NCI-H2081 (cell line): ENCODE measurements at regions not wholly inside any gene's neighbourhood (a gene's known extent, or its start where the extent isn't known, plus 50 kb on each side); places are given as distances from the start of the nearest gene placed in this dataset.
A peak's percentile ranks its signal among the peaks of the same experiment; 100 is the strongest.
"Not testable (repeated sequence)": the region's sequence is repeated elsewhere in the genome, so short reads cannot be mapped to it uniquely, and the experiment has no call there.

ENCODE experiments used
- DNase-seq, 2 experiments: peaks; one replicate each; lab custom pipeline; 2025; lab: John Stamatoyannopoulos, UW

DNA sequence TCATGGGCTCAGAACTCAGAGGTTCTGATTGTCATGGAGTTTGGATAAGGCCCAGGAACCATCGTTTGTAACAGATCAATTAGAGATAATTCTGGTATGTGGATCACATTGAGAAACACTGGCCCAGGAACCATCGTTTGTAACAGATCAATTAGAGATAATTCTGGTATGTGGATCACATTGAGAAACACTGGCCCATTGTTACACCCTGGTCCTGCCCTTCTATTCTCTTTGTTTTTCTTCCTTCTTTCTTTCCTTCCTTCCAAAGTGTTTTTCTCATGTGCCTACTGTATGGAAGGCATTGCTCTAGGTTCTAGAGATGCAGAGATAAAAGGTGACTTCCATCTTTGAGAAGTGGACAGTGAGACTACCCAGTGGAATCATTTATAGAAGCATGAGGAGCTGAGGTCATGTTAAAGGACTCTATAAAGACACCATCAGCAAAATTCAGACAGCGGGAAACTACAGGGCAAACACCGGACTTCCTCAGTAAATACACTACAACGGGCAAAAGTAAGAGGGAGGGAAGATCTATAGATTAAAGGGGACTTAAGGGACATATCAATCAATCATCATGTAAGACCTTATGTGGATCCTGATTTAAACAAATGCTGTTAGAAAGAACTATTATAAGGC lies 153.8 kb downstream of the UNC5CL start:
- DNase-seq: no peak

GRCh38 chr6:40882323-40882997 lies 156.6 kb downstream of the UNC5CL start:
- peak; percentile 29 to 32 for DNase-seq

GRCh38 chr6:40881501-40881900 lies 157.5 kb downstream of the UNC5CL start:
- DNase-seq: no peak

- DNase-seq: no peak
Observed at GRCh38 chr6:40880906-40881305, 158.1 kb downstream of the UNC5CL start.

GRCh38 chr6:40879169-40879568 lies 159.9 kb downstream of the UNC5CL start:
- no peak for DNase-seq

DNA sequence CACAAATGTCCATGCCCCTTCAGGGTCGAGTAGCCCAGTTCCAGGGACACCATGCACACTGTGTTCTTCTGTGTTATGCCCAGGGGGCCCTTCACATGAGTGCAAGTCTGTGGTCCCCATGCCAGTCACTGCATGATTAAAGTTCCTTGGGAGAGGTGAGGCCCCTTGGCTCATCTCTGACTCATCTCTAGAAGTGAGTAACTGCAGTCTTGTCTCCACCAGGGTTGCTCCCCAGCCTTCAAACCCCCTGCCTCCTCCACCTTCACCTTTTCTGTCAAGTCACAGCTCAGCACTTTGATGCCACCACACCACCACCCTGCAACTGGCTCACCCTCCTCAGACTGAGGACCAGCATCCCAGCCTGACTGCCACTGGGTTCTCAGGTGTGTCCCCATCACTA lies 161.7 kb downstream of the UNC5CL start:
- DNase-seq: no peak

DNA sequence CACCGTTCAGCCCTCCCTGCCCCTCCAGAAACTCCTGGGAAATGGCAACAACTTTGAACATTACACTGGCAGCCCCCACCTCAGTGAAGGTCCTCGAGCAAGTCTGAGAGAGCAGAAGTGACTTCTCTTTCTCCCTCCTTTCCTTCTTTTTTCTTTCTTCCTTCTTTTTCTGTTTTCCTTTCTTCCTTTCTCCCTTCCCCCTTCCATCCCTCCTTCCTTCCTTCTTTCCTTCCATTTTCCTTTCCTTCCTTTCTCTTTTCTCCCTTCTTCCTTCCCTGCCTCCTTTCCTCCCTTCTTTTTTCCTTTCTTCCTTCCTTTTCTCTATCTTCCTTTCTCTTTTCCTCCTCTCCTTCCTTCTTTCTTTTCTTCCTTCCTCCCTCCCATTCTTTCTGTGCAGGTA lies 162.7 kb downstream of the UNC5CL start:
- no peak for DNase-seq

DNA sequence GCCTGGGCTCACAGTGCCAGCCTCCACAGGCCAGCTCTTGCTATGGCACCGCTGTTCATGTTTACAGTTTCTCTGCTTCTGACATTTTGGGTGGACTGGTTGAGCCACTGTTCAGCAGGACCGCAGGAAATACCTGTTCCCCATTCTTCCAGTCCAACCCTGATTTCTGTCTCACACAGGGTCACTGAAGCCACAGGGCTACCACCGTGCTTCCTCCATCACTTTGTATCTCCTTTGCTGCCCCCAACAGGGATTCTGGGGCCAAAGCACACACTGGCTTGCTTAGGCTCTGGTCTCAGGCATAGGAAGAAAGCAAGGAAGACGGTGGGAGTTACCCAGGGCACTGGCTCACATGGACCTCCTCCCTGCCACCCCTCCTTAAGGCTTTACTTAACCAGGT lies 164.5 kb downstream of the UNC5CL start:
- no peak for DNase-seq

- no peak for DNase-seq
Observed at GRCh38 chr6:40871424-40871823, 167.6 kb downstream of the UNC5CL start.

GRCh38 chr6:40868089-40868865 lies 170.7 kb downstream of the UNC5CL start:
- DNase-seq: not testable (repeated sequence)

DNA sequence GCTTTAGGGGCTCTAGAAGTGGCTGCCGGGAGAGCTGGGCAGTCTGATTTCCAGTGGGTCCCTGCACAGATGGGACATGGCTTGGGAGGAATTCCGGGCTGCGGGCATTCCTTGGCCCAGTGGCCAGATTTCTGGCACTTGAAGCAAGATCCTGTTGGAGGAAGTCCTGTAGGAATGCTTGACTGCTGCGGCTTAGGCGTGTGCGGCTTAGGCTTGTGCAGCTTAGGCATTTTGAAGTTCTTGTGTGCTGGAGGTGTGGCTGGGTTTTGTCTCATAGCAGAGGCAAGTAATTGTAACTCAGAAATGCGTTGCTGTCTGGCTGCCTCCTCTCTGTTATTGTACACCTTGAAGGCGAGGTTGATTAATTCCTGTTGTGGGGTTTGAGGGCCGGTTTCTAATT lies 171.5 kb downstream of the UNC5CL start:
- not testable (repeated sequence) for DNase-seq

GRCh38 chr6:40865259-40865658 lies 173.8 kb downstream of the UNC5CL start:
- not testable (repeated sequence) for DNase-seq

GRCh38 chr6:40860443-40860842 lies 178.6 kb downstream of the UNC5CL start:
- no peak for DNase-seq

DNA sequence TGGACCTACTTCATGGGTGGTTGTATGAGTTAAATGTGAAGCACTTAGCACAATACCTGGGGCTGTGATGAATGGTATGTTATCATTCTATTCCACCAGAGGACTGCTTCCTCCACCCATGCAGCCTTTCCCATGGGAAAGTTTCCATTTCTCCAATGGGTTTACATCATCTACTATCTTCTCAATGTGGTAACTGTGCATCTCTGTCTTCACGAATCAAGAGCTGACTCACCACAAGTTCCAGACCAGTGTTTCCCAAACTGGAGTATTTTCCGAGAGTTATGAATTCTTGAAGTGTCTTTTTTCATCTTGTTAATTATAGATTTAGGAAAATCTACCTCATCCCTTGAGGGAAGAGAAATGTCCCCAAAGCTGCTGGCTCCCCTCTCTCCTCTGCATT lies 182.8 kb downstream of the UNC5CL start:
- no peak for DNase-seq

DNA sequence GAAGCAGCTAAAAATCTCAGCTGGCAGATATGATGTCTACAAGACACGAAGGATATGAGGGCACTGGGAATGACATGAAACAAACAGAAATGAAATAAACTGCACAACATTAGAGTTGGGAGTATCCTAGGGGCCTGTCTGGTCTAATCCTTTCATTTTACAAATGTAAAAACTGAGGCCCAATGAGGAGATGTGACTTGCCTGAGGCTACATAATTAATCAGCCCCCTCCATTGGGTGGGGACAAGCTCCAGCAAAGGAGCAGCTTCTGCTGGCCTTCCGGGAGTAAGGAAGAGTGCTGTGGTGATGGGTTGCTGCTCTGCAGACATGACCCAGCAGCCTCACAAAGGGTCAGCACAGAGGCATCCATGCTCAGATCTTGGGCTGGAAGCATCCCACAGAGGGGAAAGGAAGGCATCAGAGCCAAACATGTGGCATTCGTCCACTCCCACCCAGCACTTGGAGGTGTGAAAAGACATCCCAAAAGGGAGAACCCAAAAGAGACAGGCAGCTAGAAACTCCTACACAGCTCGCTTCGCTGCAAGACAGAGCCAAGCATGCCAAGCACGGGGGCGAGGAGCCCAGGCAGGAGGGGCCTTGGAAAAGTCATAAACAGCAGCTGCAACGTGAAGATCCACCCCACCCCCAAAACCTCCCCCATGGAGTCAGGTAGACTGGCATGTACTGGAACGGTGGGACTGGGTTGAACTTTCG lies 183.7 kb downstream of the UNC5CL start:
- no peak for DNase-seq

- no peak for DNase-seq
Observed at GRCh38 chr6:40854592-40854991, 184.4 kb downstream of the UNC5CL start.

GRCh38 chr6:40852779-40853373 lies 186.1 kb downstream of the UNC5CL start:
- DNase-seq: no peak

GRCh38 chr6:40849546-40849945 lies 189.5 kb downstream of the UNC5CL start:
- no peak for DNase-seq

- no peak for DNase-seq
Observed at GRCh38 chr6:40848868-40849514, 190.0 kb downstream of the UNC5CL start.

DNA sequence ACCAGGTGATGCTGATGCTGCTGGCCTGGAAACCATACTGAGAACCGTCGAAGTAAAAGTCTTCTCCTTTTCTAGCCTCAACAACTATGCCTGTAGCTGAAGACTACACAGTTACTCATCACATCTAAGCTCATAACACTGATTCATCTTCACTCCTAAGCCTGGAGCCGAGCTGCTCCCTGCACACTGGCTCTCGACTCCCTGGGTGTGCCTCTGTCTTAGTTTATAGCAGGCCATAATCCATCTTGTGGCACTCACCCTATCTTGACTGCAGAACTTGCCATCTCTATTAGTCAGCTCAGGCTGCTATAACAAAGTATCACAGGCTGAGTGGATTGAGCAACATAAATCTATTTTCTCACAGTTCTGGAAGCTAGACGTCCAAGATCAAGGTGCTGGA lies 191.0 kb downstream of the UNC5CL start:
- no peak for DNase-seq

GRCh38 chr6:40845553-40845952 lies 193.5 kb downstream of the UNC5CL start:
- peak; percentile 7 to 28 for DNase-seq

GRCh38 chr6:40844246-40844645 lies 194.8 kb downstream of the UNC5CL start:
- DNase-seq: no peak
